Neural crest cell (in vitro differentiated cells): ENCODE measurements at regions not wholly inside any gene's neighbourhood (a gene's known extent, or its start where the extent isn't known, plus 50 kb on each side); places are given as distances from the start of the nearest gene placed in this dataset.

ENCODE experiments used
- DNase-seq: peaks from one replicate; pipeline ENCODE4 v3.0.0; 2021; ENCODE audit warnings: low read depth, mixed read lengths, low spot score
- H3K27ac Mint-ChIP-seq: one replicate; pipeline ENCODE4 v1.8.0; 2021; ENCODE audit warnings: mild to moderate bottlenecking, mixed read lengths; ENCODE audit not compliant: unreplicated experiment
- H3K27me3 Mint-ChIP-seq: 2 replicates; pipeline ENCODE4 v1.8.0; 2021; ENCODE audit warnings: low read depth, mild to moderate bottlenecking, mixed read lengths
- H3K36me3 Mint-ChIP-seq: 2 replicates; pipeline ENCODE4 v1.8.0; 2021; ENCODE audit warnings: low read depth, mild to moderate bottlenecking, mixed read lengths
- H3K4me1 Mint-ChIP-seq: 2 replicates; pipeline ENCODE4 v1.8.0; 2021; ENCODE audit warnings: mixed read lengths
- H3K4me3 Mint-ChIP-seq: one replicate; pipeline ENCODE4 v1.8.0; 2021; ENCODE audit warnings: mild to moderate bottlenecking, mixed read lengths
- H3K9me3 Mint-ChIP-seq: 2 replicates; pipeline ENCODE4 v1.8.0; 2021; ENCODE audit warnings: mixed read lengths
- CTCF ChIP-seq: fragments of 200-600 bp; sonication (generic); conservative IDR thresholded peaks from 2 replicates; pipeline ENCODE4 v1.5.0; 2021; ENCODE audit warnings: antibody characterized with exemption, mild to moderate bottlenecking

GRCh38 chr10:10660054-10660453 is 357.6 kb upstream of the CELF2 start:
- no peak for TF ChIP-seq CTCF
- Mint-ChIP-seq H3K4me3 (no peak overlapping the region), H3K27me3 (no peaks in the 10 kb centered on the region), H3K36me3 (peaks cover 20% of the 10 kb centered on the region), H3K27ac (no peak overlapping the region), H3K9me3 (peaks cover 13% of the 10 kb centered on the region), H3K4me1 (peaks cover 53% of the 10 kb centered on the region)
- DNase-seq = no peak

- Mint-ChIP-seq H3K27ac (no peak overlapping the region), H3K4me3 (peak overlapping the region; percentile 56), H3K4me1 (peaks cover 58% of the 10 kb centered on the region), H3K9me3 (peaks cover 13% of the 10 kb centered on the region), H3K36me3 (peaks cover 20% of the 10 kb centered on the region), H3K27me3 (no peaks in the 10 kb centered on the region)
- no peak for DNase-seq
- no peak for TF ChIP-seq CTCF
These were observed 356.5 kb upstream of the CELF2 start for GRCh38 chr10:10661176-10661575.

- no peak for TF ChIP-seq CTCF
- Mint-ChIP-seq H3K4me3 (peak overlapping the region; percentile 57), H3K4me1 (peaks cover 70% of the 10 kb centered on the region), H3K36me3 (peaks cover 16% of the 10 kb centered on the region), H3K27ac (peak overlapping the region; percentile 2), H3K27me3 (no peaks in the 10 kb centered on the region), H3K9me3 (peaks cover 13% of the 10 kb centered on the region)
- peak; percentile 33 for DNase-seq
These were observed 354.8 kb upstream of the CELF2 start for GRCh38 chr10:10662716-10663408.

- Mint-ChIP-seq H3K36me3 (peaks cover 10% of the 10 kb centered on the region), H3K4me1 (peaks cover 72% of the 10 kb centered on the region), H3K27ac (peak overlapping the region; percentile 2), H3K4me3 (peak overlapping the region; percentile 57), H3K27me3 (no peaks in the 10 kb centered on the region), H3K9me3 (peaks cover 9% of the 10 kb centered on the region)
- no peak for DNase-seq
- no peak for TF ChIP-seq CTCF
These were observed 354.1 kb upstream of the CELF2 start for GRCh38 chr10:10663622-10664021.

- peaks cover 72% of the 10 kb centered on the region for H3K4me1 Mint-ChIP-seq
- H3K27me3 Mint-ChIP-seq = no peaks in the 10 kb centered on the region
- peaks cover 4% of the 10 kb centered on the region for H3K9me3 Mint-ChIP-seq
- no peak overlapping the region for H3K4me3 Mint-ChIP-seq
- DNase-seq = no peak
- no peak for TF ChIP-seq CTCF
- peak overlapping the region; percentile 10 for H3K27ac Mint-ChIP-seq
- H3K36me3 Mint-ChIP-seq = peaks cover 3% of the 10 kb centered on the region
These were observed 351.9 kb upstream of the CELF2 start for GRCh38 chr10:10665750-10666149.
